HG03571 (cell line): ENCODE measurements at regions not wholly inside any gene's neighbourhood (a gene's known extent, or its start where the extent isn't known, plus 50 kb on each side); places are given as distances from the start of the nearest gene placed in this dataset.
A peak's percentile ranks its signal among the peaks of the same experiment; 100 is the strongest.
"Not testable (repeated sequence)": the region's sequence is repeated elsewhere in the genome, so short reads cannot be mapped to it uniquely, and the experiment has no call there.

Experiments
- ATAC-seq: cut with Tn5 transposase; IDR thresholded peaks from one replicate; pipeline ENCODE4 v1.9.1; 2021; ENCODE audit not compliant: unreplicated experiment

DNA sequence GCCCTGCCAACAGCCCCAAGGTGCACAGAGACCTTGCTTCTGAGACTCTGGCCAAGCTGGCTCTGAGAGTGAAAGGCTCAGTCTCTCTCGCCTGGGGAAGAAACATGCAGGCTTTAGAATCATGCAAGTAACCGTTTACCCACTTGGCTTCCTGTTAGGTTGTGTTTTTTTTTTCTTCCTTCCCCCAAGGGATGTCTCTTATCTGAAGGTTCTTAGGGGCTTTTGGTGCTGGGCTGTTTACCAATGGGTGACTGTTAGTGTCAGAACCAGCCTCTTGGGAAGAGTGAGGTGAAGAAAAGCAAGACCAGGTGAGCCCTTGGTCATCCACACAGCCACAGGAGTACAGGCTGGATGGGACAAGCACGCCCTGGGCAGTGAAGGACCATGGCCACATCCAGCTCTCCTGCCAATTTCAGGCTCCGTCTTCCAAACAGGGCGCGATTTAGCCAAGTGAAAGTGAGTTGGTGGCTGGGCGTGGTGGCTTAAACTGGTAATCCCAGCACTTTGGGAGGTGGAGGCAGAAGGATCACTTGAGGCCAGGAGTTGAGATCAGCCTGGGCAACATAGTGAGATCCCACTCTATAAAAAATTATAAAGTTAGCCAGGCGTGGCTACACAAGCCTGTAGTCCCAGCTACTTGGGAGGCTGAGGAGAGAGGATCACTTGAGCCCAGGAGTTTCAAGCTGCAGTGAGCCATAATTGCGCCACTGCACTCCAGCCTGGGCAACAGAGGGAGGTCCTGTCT, 76.3 kb upstream of the CUX1 start:
- ATAC-seq = peak; percentile 42

DNA sequence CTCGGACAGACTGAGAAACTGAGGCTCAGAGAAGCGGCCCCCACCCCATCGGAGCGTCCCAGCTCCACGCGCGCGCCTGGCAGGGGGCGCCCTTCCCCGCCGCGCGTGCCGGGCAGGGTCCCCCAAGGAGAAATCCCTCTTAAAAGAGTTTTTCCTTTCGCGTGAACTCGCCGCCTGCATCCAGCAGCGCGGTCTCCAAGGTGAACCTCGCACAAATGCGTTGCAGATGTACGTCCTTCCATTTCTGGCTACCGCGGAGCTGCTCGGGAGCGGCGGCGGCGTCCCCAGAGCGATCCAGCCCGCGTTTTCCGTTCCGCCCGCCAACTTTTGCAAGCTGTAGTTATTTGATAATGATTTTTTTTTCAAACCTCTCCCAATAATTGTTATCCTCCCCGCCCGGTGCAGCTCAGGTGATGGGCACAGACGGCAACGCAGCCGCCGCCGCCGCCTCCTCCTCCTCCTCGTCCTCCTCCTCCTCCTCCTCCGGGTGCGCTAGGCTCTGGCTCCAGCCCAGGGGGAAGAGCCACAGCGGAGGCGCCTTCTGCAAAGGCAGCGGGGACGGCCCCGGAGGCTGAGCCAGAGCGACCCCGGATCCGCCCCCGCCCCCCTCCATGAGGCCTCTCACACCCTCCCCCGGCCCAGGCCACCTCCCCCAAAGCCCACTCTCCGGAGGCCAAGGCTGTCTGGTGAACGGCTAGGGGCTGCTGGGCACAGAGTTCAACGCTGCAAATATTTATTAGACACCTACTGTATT, 74.0 kb upstream of the CUX1 start:
- ATAC-seq = no peak

DNA sequence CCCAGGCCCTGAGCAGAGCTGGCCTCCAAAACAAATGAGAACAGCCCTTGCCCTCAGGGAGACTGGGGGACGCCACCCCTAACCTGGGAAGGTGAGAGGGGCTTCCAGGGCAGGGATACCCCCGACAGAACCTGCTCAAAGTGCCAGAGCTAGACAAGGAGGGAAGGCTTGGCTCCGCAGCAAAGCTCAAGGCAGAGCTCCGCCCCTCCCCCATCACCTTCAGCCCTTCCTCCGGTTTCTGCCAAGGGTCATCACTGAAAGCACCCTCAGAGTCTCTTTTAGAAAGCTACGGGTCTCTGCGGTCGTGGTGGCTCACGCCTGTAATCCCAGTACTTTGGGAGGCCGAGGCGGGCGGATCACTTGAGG, 73.4 kb upstream of the CUX1 start:
- ATAC-seq = no peak

DNA sequence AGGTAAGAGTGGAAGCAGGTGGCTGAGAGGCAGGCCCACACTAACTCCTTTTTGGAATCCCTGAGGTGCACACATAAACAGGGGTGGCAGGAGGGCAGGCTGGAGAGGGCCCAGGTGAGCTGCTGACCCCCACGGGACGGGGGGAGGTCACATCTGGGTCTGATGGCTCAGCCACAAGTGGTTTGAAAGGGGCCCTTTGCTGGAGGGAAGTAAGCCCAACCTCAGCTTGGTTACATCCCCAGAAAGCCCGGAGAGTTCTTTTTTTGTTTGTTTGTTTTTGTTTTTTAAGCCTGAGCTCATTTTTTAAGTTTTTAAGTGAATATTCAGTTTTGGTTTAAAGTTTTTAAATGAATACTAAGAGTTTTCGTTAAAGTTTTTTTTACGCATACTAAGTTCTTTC, 72.8 kb upstream of the CUX1 start:
- ATAC-seq = no peak

DNA sequence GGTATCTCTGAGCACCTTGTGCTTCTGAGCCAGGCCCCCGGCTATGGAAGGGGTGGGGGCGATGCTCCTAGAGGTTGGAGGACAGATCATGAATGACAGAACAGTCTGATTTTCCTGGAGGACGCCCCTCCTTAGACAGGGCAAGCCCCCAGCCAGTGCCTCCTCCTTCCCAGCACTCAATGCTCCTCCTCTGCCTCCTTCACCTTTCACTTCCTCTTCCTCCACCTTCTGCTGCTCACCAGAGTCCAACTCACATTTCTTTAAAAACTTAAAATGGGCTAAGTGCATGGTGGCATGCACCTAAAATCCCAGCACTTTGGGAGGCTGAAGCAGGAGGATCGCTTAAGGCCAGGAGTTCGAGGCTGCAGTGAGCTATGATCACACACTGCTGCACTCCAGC, 71.1 kb upstream of the CUX1 start:
- no peak for ATAC-seq

DNA sequence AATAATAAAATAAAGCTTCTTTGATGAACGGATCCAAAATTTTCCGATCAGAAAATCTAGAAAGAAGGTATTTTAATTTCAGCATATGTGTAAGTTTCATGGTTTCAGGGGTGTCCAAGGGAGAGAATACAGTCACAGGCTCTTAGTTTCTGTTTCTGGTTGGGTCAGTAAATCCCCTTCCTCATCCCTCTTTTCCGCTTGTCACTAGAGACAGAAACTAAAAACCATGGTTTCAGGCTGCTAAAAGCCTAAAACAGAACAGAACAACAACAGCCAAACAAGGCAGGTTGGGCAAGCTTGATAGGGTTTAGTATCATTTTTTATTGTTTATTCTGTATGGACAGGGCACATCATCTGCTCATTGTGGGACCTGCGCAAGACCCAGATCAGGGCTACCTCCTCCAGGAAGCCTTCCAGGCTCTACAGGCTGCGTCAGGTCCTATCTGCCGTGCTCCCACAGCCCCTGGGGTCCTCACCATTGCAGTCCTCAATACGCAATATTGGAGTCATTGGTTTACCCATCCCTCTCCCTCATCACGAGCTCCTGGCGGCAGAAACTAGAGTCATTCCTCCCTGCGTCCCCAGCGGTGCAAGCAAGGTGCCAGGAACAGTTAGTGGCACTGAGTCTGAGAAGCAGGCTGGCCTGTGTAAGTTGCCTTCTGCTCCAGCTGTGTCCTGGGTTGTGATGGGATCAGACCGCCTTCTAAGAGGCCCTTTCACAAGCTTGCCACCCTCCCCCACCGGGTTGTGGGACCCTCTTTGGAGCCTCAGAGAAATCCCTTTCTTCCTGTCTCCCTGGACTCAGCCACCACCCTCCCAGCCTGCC, 70.2 kb upstream of the CUX1 start:
- ATAC-seq = no peak

DNA sequence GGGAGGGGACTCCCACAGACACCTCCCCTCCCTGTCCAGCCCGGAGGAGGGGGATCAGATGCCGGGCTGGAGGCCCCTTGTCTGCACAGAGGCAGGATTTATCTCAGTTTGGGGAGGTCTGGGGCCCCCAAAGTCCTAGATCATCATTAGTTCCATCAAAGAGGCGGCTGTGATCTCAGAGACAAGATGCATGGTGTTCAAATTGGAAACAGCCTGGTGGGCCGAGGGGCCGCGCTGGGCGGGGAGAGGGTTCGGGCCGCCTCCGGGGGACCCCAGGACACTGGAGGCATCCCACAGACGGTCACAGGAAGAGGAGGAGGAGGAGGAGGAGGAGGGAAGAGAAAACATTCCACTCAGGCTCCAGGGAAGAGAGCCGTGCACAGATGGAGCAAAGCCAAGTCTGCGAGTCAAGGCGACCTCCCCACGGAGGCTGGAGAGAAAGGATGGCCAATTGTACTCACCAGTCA, 69.5 kb upstream of the CUX1 start:
- ATAC-seq = no peak

DNA sequence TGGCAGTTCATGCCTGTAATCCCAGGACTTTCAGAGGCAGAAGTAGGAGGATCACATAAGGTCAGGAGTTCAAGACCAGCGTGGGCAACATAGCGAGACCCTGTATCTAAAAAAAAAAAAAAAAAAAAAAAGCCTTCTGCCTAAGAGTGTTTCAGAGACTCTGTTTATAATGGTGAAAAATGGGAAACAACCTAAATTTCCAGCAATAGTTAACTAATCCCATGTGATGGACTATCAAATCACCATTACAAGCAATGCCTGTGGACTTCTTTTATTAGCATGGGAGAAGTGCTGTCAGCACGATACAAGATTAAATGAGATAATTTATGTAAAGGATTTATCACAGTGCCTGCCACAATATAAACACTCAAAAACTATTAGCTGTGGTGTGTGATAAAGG, 67.5 kb upstream of the CUX1 start:
- ATAC-seq = no peak

DNA sequence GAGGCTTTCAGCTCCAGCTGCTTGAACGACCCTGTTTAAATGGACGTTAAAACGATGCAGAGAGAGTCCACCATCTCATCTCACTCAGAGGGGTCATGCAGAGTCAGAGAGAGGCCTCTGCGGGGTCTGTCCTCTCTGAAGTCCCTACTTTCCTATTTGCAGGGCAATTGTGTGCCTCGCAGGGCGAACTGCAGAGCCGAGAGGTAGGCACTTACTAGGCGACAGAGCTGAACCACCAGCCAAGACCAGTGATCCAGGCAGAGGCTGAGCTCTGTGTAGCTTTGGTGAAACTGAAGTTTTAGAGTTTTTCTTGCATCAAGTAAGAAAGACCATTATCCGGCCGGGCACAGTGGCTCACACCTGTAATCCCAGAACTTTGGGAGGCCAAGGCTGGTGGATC, 64.1 kb upstream of the CUX1 start:
- no peak for ATAC-seq

DNA sequence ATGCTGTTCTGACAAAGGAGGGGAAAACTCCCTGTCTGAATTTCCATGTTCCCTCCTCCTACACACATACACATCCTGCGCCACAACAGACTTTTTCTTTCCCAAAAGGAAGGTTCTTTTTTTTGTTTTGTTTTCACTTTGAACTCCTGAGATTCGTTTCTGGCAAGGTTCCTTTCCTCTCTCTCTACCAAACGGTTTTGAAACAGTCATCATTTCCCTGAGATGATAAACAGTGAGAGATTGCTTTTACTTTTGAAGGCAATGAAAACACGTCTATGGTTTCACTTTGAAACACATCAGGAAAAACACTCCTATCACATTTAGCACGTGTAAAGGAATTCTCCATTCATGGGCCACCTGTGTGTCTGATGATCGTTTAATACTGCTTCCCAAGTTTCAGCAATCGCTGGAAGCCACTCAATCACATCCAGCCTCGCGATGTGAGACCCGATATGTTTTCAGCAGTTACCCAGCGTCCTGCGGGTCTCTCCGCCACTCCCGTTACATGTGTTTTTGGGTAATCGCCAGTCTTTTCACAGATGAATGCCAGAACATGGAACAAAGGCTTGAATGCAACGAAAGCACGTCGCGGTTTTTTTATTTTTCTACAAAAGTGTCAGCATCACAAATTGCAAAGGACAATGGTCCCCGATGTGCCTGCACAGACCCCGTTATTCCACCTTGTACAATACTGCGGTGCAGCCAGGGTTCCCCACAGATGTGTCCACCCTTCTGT, 62.8 kb upstream of the CUX1 start:
- ATAC-seq = no peak

DNA sequence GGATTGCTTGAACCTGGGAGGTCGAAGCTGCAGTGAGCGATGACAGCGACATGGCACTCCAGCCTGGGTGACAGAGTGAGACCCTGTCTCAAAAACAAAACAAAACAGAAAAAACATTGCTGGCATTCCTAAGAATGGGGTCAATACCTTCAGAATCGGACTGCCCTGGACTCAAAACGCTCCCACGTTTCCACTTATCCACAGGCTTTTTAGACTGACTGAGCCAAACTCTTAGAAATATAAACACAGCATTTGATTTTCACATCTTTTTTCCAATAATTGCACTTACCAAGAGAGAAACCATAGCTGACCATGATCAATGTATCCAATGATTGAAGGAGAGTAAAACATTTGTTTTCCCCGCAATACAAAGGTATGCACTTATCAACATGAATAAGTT, 59.5 kb upstream of the CUX1 start:
- no peak for ATAC-seq

DNA sequence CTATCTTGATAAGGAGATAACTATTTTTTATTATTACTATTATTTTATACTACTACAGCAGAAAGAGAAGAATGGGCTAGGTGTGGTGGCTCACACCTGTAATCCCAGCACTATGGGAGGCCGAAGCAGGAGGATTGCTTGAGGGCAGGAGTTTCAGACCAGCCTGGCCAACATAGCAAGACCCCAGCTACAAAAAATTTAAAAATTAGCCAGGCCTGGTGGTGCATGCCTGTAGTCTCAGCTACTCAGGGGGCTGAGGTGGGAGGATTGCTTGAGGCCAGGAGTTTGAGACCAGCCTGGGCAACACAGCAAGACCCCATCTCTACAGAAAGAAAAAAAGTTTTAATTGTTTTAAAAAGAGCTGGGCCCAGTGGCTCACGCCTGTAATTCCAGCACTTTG, 58.9 kb upstream of the CUX1 start:
- not testable (repeated sequence) for ATAC-seq

DNA sequence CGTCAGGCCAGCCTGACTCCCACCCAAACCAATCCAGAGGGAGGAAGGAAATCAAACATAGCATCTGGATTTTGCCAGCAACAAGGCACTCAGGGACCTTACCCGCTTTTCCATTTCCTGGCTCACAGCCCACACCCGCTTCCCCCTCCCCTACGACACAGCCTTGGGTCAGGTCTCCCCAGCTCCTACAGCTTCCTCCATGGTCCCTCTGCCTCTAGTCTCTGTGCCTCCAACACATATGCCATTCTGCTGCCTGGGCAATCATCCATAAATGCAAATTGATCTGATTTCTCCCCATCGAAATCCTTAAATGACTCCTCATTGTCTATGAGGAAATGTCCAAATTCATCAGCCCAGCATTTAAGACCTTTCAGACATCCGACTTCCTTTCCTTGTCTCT, 53.2 kb upstream of the CUX1 start:
- ATAC-seq = no peak

DNA sequence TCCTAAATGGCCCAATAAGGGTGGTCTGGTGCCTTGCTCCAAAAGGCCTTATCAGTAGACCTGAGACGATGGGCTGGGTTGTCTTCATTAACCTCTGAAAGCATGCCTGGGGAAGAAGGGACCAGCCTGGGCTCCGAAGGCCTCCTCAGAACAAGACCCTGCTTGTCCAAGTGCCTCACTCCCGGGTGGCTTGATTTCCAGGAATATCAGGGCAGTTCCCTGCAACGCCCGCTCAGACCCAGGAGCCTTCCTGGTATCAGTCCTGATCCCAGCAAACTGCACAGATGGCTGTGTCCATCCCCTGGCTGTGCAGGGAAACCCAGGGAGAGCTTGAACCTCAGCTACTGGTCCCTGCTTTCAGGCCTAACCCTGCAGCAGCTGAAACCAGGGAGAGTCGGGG, 49.9 kb upstream of the CUX1 start:
- no peak for ATAC-seq
